ENCODE measurements at regions not wholly inside any gene's neighbourhood (a gene's known extent, or its start where the extent isn't known, plus 50 kb on each side); places are given as distances from the start of the nearest gene placed in this dataset.
"Not testable (repeated sequence)": the region's sequence is repeated elsewhere in the genome, so short reads cannot be mapped to it uniquely, and the experiment has no call there.

GRCh38 chr22:23501261-23501619 is 78.8 kb downstream of the IGLL1 start:
- no peak for DNase-seq (ENCODE audit: low read depth in 2 of 3, low spot score in 2 of 3)

GRCh38 chr22:23500508-23501260 is 79.4 kb downstream of the IGLL1 start:
- DNase-seq (ENCODE audit: low read depth in 2 of 3, low spot score in 2 of 3): no peak

GRCh38 chr22:23499845-23500500 is 80.1 kb downstream of the IGLL1 start:
- DNase-seq (ENCODE audit: low read depth in 2 of 3, low spot score in 2 of 3): no peak

GRCh38 chr22:23498811-23499798 is 81.0 kb downstream of the IGLL1 start:
- DNase-seq (ENCODE audit: low read depth in 2 of 3, low spot score in 2 of 3): no peak

GRCh38 chr22:23497889-23498288 is 82.2 kb downstream of the IGLL1 start:
- DNase-seq (ENCODE audit: low read depth in 2 of 3, low spot score in 2 of 3): not testable (repeated sequence)

- DNase-seq (ENCODE audit: low read depth in 2 of 3, low spot score in 2 of 3): no peak
Measured at GRCh38 chr22:23497016-23497885, 82.8 kb downstream of the IGLL1 start.

- no peak for DNase-seq (ENCODE audit: low read depth in 2 of 3, low spot score in 2 of 3)
Measured at GRCh38 chr22:23496445-23496833, 83.7 kb downstream of the IGLL1 start.

- peak in 2 of 3 donors; percentile 9 to 55 for DNase-seq (ENCODE audit: low read depth in 2 of 3, low spot score in 2 of 3)
Measured at GRCh38 chr22:23495614-23496444, 84.3 kb downstream of the IGLL1 start.

- no peak for DNase-seq (ENCODE audit: low read depth in 2 of 3, low spot score in 2 of 3)
Measured at GRCh38 chr22:23494930-23495266, 85.2 kb downstream of the IGLL1 start.

GRCh38 chr22:23485490-23485889 is 94.6 kb downstream of the IGLL1 start:
- DNase-seq (ENCODE audit: low read depth in 2 of 3, low spot score in 2 of 3): no peak

- DNase-seq (ENCODE audit: low read depth in 2 of 3, low spot score in 2 of 3): no peak
Measured at GRCh38 chr22:23484651-23485050, 95.4 kb downstream of the IGLL1 start.

GRCh38 chr22:23481369-23481768 is 98.7 kb downstream of the IGLL1 start:
- DNase-seq (ENCODE audit: low read depth in 2 of 3, low spot score in 2 of 3): no peak

- DNase-seq (ENCODE audit: low read depth in 2 of 3, low spot score in 2 of 3): no peak
Measured at GRCh38 chr22:23478175-23478574, 101.9 kb downstream of the IGLL1 start.

- DNase-seq (ENCODE audit: low read depth in 2 of 3, low spot score in 2 of 3): not testable (repeated sequence)
Measured at GRCh38 chr22:23474531-23474930, 105.6 kb downstream of the IGLL1 start.

GRCh38 chr22:23473901-23474300 is 106.2 kb downstream of the IGLL1 start:
- DNase-seq (ENCODE audit: low read depth in 2 of 3, low spot score in 2 of 3): no peak

GRCh38 chr22:23472376-23472775 is 107.7 kb downstream of the IGLL1 start:
- DNase-seq (ENCODE audit: low read depth in 2 of 3, low spot score in 2 of 3): not testable (repeated sequence)

- no peak for DNase-seq (ENCODE audit: low read depth in 2 of 3, low spot score in 2 of 3)
Measured at GRCh38 chr22:23471698-23472097, 108.4 kb downstream of the IGLL1 start.

GRCh38 chr22:23470811-23471389 is 109.2 kb downstream of the IGLL1 start:
- DNase-seq (ENCODE audit: low read depth in 2 of 3, low spot score in 2 of 3): no peak

- DNase-seq (ENCODE audit: low read depth in 2 of 3, low spot score in 2 of 3): no peak
Measured at GRCh38 chr22:23467721-23468294, 112.3 kb downstream of the IGLL1 start.

All from hematopoietic multipotent progenitor cell (in vitro differentiated cells).